Kidney epithelial cell (primary cell): ENCODE measurements at regions not wholly inside any gene's neighbourhood (a gene's known extent, or its start where the extent isn't known, plus 50 kb on each side); places are given as distances from the start of the nearest gene placed in this dataset.

Experiments
- DNase-seq: peaks from one replicate; pipeline ENCODE4 v3.0.0-alpha.2; 2010; ENCODE audit warnings: low read depth
- H3K27me3 ChIP-seq: 2 replicates; pipeline ENCODE4 v1.6.0; 2011; ENCODE audit warnings: low read length; ENCODE audit not compliant: control insufficient read depth, insufficient read depth
- H3K36me3 ChIP-seq: 2 replicates; pipeline ENCODE4 v1.5.1; 2011; ENCODE audit warnings: low read length; ENCODE audit not compliant: control insufficient read depth, insufficient read depth
- H3K4me3 ChIP-seq: 2 replicates; pipeline ENCODE4 v1.5.1; 2011; ENCODE audit warnings: low read depth, mild to moderate bottlenecking, control low read depth, low read length
- TF ChIP-seq, protein P1 (sequence below): IDR thresholded peaks from 2 replicates; pipeline ENCODE4 v1.5.1; 2011; ENCODE audit warnings: mild to moderate bottlenecking, moderate library complexity, low read length, control low read depth, inconsistent platforms; ENCODE audit not compliant: insufficient read depth, poor library complexity, severe bottlenecking

DNA sequence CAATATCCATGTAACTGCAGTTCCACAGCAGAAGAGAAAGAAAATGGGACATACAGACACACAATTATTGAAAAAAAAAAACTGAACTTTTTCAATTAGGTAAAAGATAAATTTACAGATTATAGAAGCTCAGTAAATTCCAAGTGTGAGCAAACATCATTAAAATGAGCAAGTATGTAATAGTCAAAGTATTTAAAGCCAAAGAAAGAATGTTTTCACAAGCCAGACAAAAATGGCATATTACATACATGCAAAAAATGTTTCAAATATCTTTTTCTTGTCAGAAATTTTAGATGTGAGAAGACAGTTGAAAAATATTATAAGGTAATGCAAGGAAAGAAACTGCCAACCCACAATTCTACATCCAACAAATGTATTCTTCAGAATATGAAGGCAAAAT is 150.2 kb upstream of the AKR1E2 start:
- Histone ChIP-seq H3K36me3 (no peaks in the 10 kb centered on the region), H3K4me3 (no peak overlapping the region), H3K27me3 (no peaks in the 10 kb centered on the region)
- TF ChIP-seq, protein P1, sequence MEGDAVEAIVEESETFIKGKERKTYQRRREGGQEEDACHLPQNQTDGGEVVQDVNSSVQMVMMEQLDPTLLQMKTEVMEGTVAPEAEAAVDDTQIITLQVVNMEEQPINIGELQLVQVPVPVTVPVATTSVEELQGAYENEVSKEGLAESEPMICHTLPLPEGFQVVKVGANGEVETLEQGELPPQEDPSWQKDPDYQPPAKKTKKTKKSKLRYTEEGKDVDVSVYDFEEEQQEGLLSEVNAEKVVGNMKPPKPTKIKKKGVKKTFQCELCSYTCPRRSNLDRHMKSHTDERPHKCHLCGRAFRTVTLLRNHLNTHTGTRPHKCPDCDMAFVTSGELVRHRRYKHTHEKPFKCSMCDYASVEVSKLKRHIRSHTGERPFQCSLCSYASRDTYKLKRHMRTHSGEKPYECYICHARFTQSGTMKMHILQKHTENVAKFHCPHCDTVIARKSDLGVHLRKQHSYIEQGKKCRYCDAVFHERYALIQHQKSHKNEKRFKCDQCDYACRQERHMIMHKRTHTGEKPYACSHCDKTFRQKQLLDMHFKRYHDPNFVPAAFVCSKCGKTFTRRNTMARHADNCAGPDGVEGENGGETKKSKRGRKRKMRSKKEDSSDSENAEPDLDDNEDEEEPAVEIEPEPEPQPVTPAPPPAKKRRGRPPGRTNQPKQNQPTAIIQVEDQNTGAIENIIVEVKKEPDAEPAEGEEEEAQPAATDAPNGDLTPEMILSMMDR = no peak
- DNase-seq = no peak

DNA sequence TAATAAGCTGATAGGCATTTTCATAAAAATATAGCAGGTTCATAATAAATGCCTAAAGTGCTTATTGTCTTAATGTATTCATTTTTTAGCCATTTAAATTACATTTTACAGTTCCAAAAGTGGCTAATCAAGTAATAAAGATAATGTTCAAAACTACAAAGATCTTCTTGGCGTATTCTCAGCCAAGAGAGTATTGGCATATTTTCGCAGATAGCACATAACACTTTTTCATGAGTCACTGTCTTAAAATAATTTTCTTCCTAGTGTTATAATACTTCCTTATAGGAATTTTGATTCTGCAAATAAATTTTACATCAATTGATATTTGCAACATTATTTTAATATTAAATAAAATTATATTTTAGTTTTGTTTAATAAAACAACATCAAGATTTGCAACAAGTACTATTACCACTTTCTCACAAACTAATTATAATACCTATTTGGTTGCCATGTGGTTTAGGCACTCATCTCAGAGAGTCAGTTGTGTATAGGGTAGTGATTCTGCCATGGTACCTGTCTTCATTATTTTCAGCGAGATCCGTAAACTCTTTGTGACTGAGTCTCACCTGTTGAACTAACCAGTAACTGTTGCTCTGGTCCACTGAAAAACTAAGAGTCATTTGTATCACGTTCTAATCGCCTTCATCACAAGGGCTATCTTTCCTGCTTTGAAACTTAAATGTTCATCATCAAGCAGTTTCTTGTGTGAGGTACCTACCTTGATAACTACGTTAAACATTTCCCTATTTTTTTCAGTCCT is 152.5 kb upstream of the AKR1E2 start:
- H3K4me3 ChIP-seq = no peak overlapping the region

DNA sequence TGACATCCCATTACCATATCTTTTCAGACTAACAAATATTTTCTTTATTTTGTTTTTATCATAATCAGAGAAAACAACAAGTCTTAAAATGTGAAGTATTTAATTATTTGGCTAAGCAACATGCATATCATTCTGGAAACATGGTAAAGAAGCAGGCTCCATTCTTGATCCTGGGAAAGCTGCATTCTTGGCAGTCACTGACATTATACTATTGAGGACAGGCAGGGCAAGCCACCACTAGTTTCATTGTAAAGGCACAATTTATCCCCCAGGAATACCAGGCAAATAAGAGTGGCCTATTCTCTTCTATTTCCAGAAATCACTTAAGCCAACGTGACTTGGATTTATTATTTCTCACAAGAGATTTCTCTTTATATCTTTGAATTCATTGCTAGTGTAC is 153.8 kb upstream of the AKR1E2 start:
- H3K4me3 ChIP-seq = no peak overlapping the region
- H3K27me3 ChIP-seq = no peaks in the 10 kb centered on the region
- TF ChIP-seq, protein P1 = no peak
- no peaks in the 10 kb centered on the region for H3K36me3 ChIP-seq
- DNase-seq = no peak

More for the DNA sequence above, 152.5 kb upstream of the AKR1E2 start:
- Histone ChIP-seq H3K36me3 (no peaks in the 10 kb centered on the region), H3K27me3 (no peaks in the 10 kb centered on the region)
- TF ChIP-seq, protein P1 = no peak
- no peak for DNase-seq

DNA sequence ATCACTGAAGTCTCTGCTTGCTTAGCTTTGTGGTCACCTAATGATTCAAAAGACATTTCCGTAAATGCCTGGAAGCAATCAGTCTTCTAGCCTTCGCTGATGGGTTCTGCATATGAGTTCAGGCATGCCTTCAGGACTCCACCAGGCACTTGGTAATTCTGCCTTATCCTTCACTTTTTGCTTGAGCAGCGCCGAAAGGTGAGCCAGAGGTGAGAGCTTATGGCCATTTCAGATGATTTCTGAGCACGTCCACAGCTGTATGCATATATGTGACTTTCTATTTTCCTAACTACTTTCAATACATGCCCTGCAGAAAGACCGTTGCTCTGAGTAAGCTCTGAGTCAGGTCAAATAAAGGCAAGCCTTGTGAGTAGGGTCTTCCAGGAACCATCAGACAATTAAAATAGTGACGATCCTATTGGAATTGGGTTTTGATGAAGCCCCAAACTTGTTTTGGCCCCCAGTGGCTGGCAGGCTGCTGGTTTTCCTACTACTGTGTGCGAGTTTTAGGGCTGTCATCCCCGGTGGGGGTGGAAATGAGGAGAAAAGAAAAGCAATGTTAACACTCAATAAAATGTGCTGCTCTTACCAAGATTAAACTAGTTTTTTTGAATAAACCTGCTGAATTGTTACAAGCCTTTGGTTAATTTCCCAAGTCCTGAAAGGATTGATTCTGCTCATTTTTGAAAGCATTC is 154.4 kb upstream of the AKR1E2 start:
- no peaks in the 10 kb centered on the region for H3K36me3 ChIP-seq
- TF ChIP-seq, protein P1 = no peak
- no peak overlapping the region for H3K4me3 ChIP-seq
- H3K27me3 ChIP-seq = no peaks in the 10 kb centered on the region
- no peak for DNase-seq

DNA sequence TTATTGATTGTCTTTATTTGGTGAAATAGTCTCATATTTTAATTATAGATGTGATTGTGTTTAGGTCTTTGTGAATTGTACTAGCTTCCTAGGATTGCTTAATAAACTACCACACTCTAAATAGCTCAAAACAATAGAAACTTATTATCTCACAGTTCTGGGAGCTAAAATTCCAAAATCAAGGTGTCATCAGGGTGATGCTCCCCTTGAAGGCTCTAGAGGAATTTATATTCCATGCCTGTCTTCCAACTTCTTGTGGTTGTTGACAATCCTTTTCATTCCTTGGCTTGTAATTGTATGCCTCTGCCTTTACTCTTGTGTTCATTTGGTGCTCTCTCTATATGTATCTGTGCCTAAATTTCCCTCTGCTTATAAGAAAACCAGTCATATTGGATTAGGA is 155.3 kb upstream of the AKR1E2 start:
- TF ChIP-seq, protein P1 = no peak
- H3K27me3 ChIP-seq = no peaks in the 10 kb centered on the region
- no peaks in the 10 kb centered on the region for H3K36me3 ChIP-seq
- no peak overlapping the region for H3K4me3 ChIP-seq
- DNase-seq = peak; percentile 72
